Endothelial cell of umbilical vein (primary cell): ENCODE measurements at regions not wholly inside any gene's neighbourhood (a gene's known extent, or its start where the extent isn't known, plus 50 kb on each side); places are given as distances from the start of the nearest gene placed in this dataset.
"Not testable (repeated sequence)": the region's sequence is repeated elsewhere in the genome, so short reads cannot be mapped to it uniquely, and the experiment has no call there.

Source experiments
- EZH2 ChIP-seq: IDR thresholded peaks from 2 replicates; pipeline ENCODE4 v1.6.1; 2012; ENCODE audit warnings: borderline replicate concordance, low read depth, mild to moderate bottlenecking, moderate library complexity, low read length, inconsistent platforms; ENCODE audit not compliant: severe bottlenecking
- FOS ChIP-seq: IDR thresholded peaks from 2 replicates; pipeline ENCODE4 v1.6.1; 2011; ENCODE audit warnings: mild to moderate bottlenecking, low read length, moderate library complexity, borderline replicate concordance; ENCODE audit not compliant: insufficient read depth
- JUN ChIP-seq: IDR thresholded peaks from 2 replicates; pipeline ENCODE4 v1.6.1; 2011; ENCODE audit warnings: borderline replicate concordance, low read depth; ENCODE audit not compliant: insufficient read length, insufficient read depth
- MYC ChIP-seq: IDR thresholded peaks from one replicate; pipeline ENCODE4 v1.6.1; 2011; ENCODE audit warnings: mild to moderate bottlenecking, low read depth, low read length
- POLR2A ChIP-seq: IDR thresholded peaks from 2 replicates; pipeline ENCODE4 v1.6.1; 2012; ENCODE audit warnings: low read depth, mild to moderate bottlenecking, control low read depth, low read length
- POLR2AphosphoS5 ChIP-seq: IDR thresholded peaks from 2 replicates; pipeline ENCODE4 v1.6.1; 2012; ENCODE audit warnings: low read depth, mild to moderate bottlenecking, control low read depth, low read length, moderate library complexity; ENCODE audit not compliant: insufficient read depth
- TF ChIP-seq, protein P1 (sequence below), 2 donors: IDR thresholded peaks; 1 replicate in 1 of 2; 2 replicates in 1 of 2; pipeline ENCODE4 v1.5.1; 2011; ENCODE audit warnings: low read length in 2 of 2, mild to moderate bottlenecking in 2 of 2, moderate library complexity in 2 of 2, control low read depth in 1 of 2, inconsistent platforms in 1 of 2, low read depth in 1 of 2; ENCODE audit not compliant: insufficient read depth in 1 of 2; ENCODE audit errors: extremely low read depth in 1 of 2

DNA sequence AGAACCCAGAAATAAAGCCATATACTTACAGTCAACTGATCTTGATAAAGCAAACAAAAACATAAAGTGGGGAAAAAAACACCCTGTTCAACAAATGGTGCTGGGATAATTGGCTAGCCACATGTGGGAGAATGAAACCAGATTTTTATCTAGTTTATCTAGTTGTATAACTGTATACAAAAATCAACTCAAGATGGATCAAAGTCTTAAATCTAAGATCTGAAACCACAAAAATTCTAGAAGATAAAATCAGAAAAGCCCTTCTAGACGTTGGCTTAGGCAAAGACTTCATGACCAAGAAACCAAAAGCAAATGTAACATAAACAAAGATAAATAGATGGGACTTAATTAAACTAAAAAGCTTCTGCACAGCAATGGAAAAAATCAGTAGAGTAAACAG, 216.3 kb downstream of the MOXD1 start:
- TF ChIP-seq, protein P1, sequence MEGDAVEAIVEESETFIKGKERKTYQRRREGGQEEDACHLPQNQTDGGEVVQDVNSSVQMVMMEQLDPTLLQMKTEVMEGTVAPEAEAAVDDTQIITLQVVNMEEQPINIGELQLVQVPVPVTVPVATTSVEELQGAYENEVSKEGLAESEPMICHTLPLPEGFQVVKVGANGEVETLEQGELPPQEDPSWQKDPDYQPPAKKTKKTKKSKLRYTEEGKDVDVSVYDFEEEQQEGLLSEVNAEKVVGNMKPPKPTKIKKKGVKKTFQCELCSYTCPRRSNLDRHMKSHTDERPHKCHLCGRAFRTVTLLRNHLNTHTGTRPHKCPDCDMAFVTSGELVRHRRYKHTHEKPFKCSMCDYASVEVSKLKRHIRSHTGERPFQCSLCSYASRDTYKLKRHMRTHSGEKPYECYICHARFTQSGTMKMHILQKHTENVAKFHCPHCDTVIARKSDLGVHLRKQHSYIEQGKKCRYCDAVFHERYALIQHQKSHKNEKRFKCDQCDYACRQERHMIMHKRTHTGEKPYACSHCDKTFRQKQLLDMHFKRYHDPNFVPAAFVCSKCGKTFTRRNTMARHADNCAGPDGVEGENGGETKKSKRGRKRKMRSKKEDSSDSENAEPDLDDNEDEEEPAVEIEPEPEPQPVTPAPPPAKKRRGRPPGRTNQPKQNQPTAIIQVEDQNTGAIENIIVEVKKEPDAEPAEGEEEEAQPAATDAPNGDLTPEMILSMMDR (IDR thresholded peaks at IDR 0.05; ENCODE audit: extremely low read depth in 1 of 2, insufficient read depth in 1 of 2, low read depth in 1 of 2, low read length in 2 of 2), result not testable (repeated sequence)
- not testable (repeated sequence) for TF ChIP-seq POLR2A, MYC, FOS, POLR2AphosphoS5, JUN, EZH2
